A549 (cell line): ENCODE measurements at regions not wholly inside any gene's neighbourhood (a gene's known extent, or its start where the extent isn't known, plus 50 kb on each side); places are given as distances from the start of the nearest gene placed in this dataset.

Experiments
- ATAC-seq, 2 experiments: fragments of 200-7000 bp in 1 of 2; fragments of >200 bp in 1 of 2; cut with Nextera tagmentation in 1 of 2; cut with Tn5 transposase in 1 of 2; 3 replicates each; pipeline versions ENCODE4 v1.8.0 to v1.9.1; 2018 to 2020; ENCODE audit warnings: mild to moderate bottlenecking in 1 of 2, moderate library complexity in 1 of 2
- CTCF ChIA-PET: fragments of 300-600 bp; sonication (Branson Sonifier 250); formaldehyde crosslinking; extraction: SDS; loops from one replicate; lab custom pipeline; 2021; ENCODE audit warnings: antibody characterized with exemption, inconsistent platforms; lab: Yijun Ruan, JAX
- POLR2A ChIA-PET: fragments of 350-600 bp; formaldehyde crosslinking; extraction: SDS; loops from one replicate; lab custom pipeline; 2021; ENCODE audit warnings: antibody characterized with exemption, inconsistent platforms; lab: Yijun Ruan, JAX
- DNase-seq, 2 experiments: peaks; one replicate each; pipeline versions ENCODE4 v3.0.0 to v3.0.0-alpha.2; 2011 to 2016; ENCODE audit warnings: low read depth in 1 of 2, low spot score in 1 of 2
- FAIRE-seq: peaks from 2 replicates; lab custom pipeline; 2011; peaks lifted over from hg19 to GRCh38; lab: Jason Lieb, UNC
- H3K27ac ChIP-seq, 2 experiments: fragments of >200 bp; sonication (Bioruptor Twin); formaldehyde crosslinking; 3 replicates each; pipeline ENCODE4 v1.5.1; 2016 to 2017
- H3K4me1 ChIP-seq: fragments of >200 bp; sonication (Bioruptor Twin); formaldehyde crosslinking; 3 replicates; pipeline ENCODE4 v1.6.1; 2016
- H3K4me2 ChIP-seq: fragments of >200 bp; sonication (Bioruptor Twin); formaldehyde crosslinking; 3 replicates; pipeline ENCODE4 v1.6.1; 2016
- H3K4me3 ChIP-seq: fragments of >200 bp; sonication (Bioruptor Twin); formaldehyde crosslinking; 3 replicates; pipeline ENCODE4 v1.5.1; 2016
- H3K9me3 ChIP-seq: fragments of >200 bp; sonication (Bioruptor Twin); formaldehyde crosslinking; 3 replicates; pipeline ENCODE4 v1.6.1; 2016
- ATOH8 ChIP-seq: fragments of 250-450 bp; sonication (Bioruptor Pico); IDR thresholded peaks from 2 replicates; pipeline ENCODE4 v1.5.0; 2020; ENCODE audit warnings: low read depth, mild to moderate bottlenecking, moderate library complexity
- CBX2 ChIP-seq: fragments of 200-600 bp; sonication (generic); IDR thresholded peaks from 2 replicates; pipeline ENCODE4 v1.6.1; 2016; ENCODE audit warnings: low read depth, mild to moderate bottlenecking, borderline replicate concordance
- CBX8 ChIP-seq: fragments of 200-600 bp; sonication (generic); IDR thresholded peaks from 2 replicates; pipeline ENCODE4 v1.6.1; 2016
- CHD4 ChIP-seq: fragments of 200-600 bp; sonication (generic); IDR thresholded peaks from 2 replicates; pipeline ENCODE4 v1.6.1; 2016; ENCODE audit warnings: antibody characterized with exemption, mild to moderate bottlenecking, borderline replicate concordance
- FOSL2 ChIP-seq, 2 experiments: fragments of 450-650 bp in 1 of 2; fragments of >200 bp in 1 of 2; sonication (Bioruptor Twin) in 1 of 2; formaldehyde crosslinking; IDR thresholded peaks; 2 replicates each; pipeline versions ENCODE4 v1.5.0 to v1.6.1; 2016 to 2020; ENCODE audit warnings: mild to moderate bottlenecking in 1 of 2, moderate library complexity in 1 of 2
- HDAC2 ChIP-seq: fragments of 200-600 bp; sonication (generic); IDR thresholded peaks from 2 replicates; pipeline ENCODE4 v1.6.1; 2016
- HOXB13 ChIP-seq: fragments of 250-450 bp; sonication (Bioruptor Pico); IDR thresholded peaks from 2 replicates; pipeline ENCODE4 v1.5.0; 2020; ENCODE audit warnings: low read depth, mild to moderate bottlenecking, moderate library complexity
- KDM1A ChIP-seq: fragments of 200-600 bp; sonication (generic); IDR thresholded peaks from 2 replicates; pipeline ENCODE4 v1.6.1; 2016; ENCODE audit warnings: low read depth, mild to moderate bottlenecking
- MAFK ChIP-seq: fragments of 450-650 bp; IDR thresholded peaks from 2 replicates; pipeline ENCODE4 v1.6.1; 2014; ENCODE audit not compliant: partially characterized antibody
- NFE2L2 ChIP-seq: fragments of 150-350 bp; conservative IDR thresholded peaks from 2 replicates; pipeline ENCODE4 v1.6.1; 2014; ENCODE audit warnings: low read length
- NPAS2 ChIP-seq: fragments of 250-450 bp; sonication (Bioruptor Pico); IDR thresholded peaks from 2 replicates; pipeline ENCODE4 v1.8.0; 2022; ENCODE audit warnings: mild to moderate bottlenecking, moderate library complexity, borderline replicate concordance
- PBX3 ChIP-seq: IDR thresholded peaks from 2 replicates; pipeline ENCODE4 v1.6.1; 2012
- RARB ChIP-seq: fragments of 250-450 bp; sonication (Bioruptor Pico); IDR thresholded peaks from 2 replicates; pipeline ENCODE4 v1.8.0; 2021; ENCODE audit warnings: mild to moderate bottlenecking, moderate library complexity
- RCOR1 ChIP-seq: fragments of 150-350 bp; IDR thresholded peaks from 2 replicates; pipeline ENCODE4 v1.6.1; 2014; ENCODE audit warnings: antibody characterized with exemption, low read length, low read depth
- RNF2 ChIP-seq: fragments of 200-600 bp; sonication (generic); IDR thresholded peaks from 2 replicates; pipeline ENCODE4 v1.6.1; 2016; ENCODE audit warnings: low read depth, mild to moderate bottlenecking, antibody characterized with exemption, moderate library complexity, borderline replicate concordance
- SREBF2 ChIP-seq: fragments of 450-650 bp; IDR thresholded peaks from 2 replicates; pipeline ENCODE4 v1.6.1; 2014; ENCODE audit warnings: mild to moderate bottlenecking, moderate library complexity
- ZNF302 ChIP-seq: fragments of 250-450 bp; sonication (Bioruptor Pico); IDR thresholded peaks from 2 replicates; pipeline ENCODE4 v1.9.0; 2021; ENCODE audit warnings: inconsistent platforms, mild to moderate bottlenecking, moderate library complexity
- WGBS: methylation state at CpG from one replicate; pipeline ENCODE4 v1.1.6; 2017; ENCODE audit errors: missing lambda C conversion rate; 5-methylcytosine and 5-hydroxymethylcytosine counted together
- TF ChIP-seq, protein P1 (sequence below): fragments of 450-650 bp; IDR thresholded peaks from 2 replicates; pipeline ENCODE4 v1.6.1; 2014; ENCODE audit warnings: antibody characterized with exemption
- TF ChIP-seq, protein P2 (sequence below): fragments of 250-450 bp; sonication (Bioruptor Pico); IDR thresholded peaks from 2 replicates; pipeline ENCODE4 v1.5.0; 2021; ENCODE audit warnings: mild to moderate bottlenecking, moderate library complexity, borderline replicate concordance
- TF ChIP-seq, protein P3 (sequence below): fragments of 150-350 bp; IDR thresholded peaks from 2 replicates; pipeline ENCODE4 v1.6.1; 2014; ENCODE audit warnings: low read depth, mild to moderate bottlenecking, low read length
- TF ChIP-seq, protein P4 (sequence below): fragments of >200 bp; sonication (Bioruptor Twin); formaldehyde crosslinking; IDR thresholded peaks from 2 replicates; pipeline ENCODE4 v1.6.1; 2016

- Histone ChIP-seq H3K4me2 (peak overlapping the region; percentile 26; the same call in 1 of the 3 replicates), H3K4me1 (peaks cover 6% of the 10 kb centered on the region; the same call in 2 of the 3 replicates), H3K9me3 (no peaks in the 10 kb centered on the region), H3K4me3 (no peak overlapping the region), H3K27ac (no peak overlapping the region)
- DNase-seq (no peak), ATAC-seq (no peak; a peak in 1 of 6 replicates), FAIRE-seq (no peak)
- ChIA-PET CTCF (interaction anchor here (0.6 to 1.4 kb wide), 2 partner anchors 12 to 229 kb away, joined by 3 to 5 read pairs; no protein-coding TSS in a partner anchor), POLR2A (no interaction called here)
- TF ChIP-seq, protein P1, sequence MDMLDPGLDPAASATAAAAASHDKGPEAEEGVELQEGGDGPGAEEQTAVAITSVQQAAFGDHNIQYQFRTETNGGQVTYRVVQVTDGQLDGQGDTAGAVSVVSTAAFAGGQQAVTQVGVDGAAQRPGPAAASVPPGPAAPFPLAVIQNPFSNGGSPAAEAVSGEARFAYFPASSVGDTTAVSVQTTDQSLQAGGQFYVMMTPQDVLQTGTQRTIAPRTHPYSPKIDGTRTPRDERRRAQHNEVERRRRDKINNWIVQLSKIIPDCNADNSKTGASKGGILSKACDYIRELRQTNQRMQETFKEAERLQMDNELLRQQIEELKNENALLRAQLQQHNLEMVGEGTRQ = no peak
- TF ChIP-seq ATOH8 (CRISPR knock-in tag) (no peak), HDAC2 (no peak), CBX2 (no peak), RARB (CRISPR knock-in tag) (no peak), PBX3 (no peak), CHD4 (no peak)
- WGBS = 41% methylated on average over 3 of the region's 3 CpGs
Measured at GRCh38 chr1:244226435-244226834, 175.4 kb downstream of the ZBTB18 start.

GRCh38 chr1:244230470-244230869 is 179.4 kb downstream of the ZBTB18 start:
- H3K4me3 ChIP-seq = no peak overlapping the region
- ATAC-seq (no peak), DNase-seq (no peak), FAIRE-seq (no peak)
- no peaks in the 10 kb centered on the region for H3K9me3 ChIP-seq
- H3K4me1 ChIP-seq = peaks cover 6% of the 10 kb centered on the region; the same call in 2 of the 3 replicates
- WGBS = 86% methylated on average over 9 of the region's 9 CpGs
- ChIA-PET POLR2A (interaction anchor here (0.5 kb wide), 1 partner anchor 70 kb away, joined by 4 read pairs; no protein-coding TSS in a partner anchor), CTCF (interaction anchor here (0.6 to 1.3 kb wide), 3 partner anchors 52 to 111 kb away, joined by 3 to 5 read pairs (median 3); no protein-coding TSS in a partner anchor)
- no peak for TF ChIP-seq CBX8
- no peak for TF ChIP-seq CHD4
- no peak for TF ChIP-seq HDAC2
- no peak for TF ChIP-seq ATOH8 (CRISPR knock-in tag)
- no peak for TF ChIP-seq RNF2
- no peak for TF ChIP-seq SREBF2
- no peak overlapping the region for H3K4me2 ChIP-seq
- no peak overlapping the region for H3K27ac ChIP-seq

DNA sequence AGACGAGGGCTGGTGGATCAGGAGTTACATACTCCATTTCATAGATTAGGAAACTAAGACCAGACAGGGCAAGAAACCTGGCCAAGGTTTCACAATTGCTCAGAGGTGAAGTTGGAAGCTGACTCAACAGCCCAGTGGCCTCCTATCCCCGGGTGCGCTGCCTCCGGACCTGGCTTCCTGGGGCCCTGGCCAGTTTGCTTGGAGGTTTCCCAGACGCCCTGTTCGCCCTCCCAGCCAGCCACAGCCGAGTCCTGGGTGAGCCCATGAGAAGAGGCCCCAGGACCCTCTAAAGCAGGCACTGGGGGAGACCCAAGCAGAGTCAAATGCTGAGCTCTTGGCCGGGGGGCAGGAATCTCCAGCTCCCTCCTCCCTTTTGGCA is 180.1 kb downstream of the ZBTB18 start:
- ChIA-PET CTCF (interaction anchor here (1.3 kb wide), 1 partner anchor 68 kb away, joined by 3 read pairs; no protein-coding TSS in a partner anchor), POLR2A (no interaction called here)
- ATAC-seq = no peak; a peak in 1 of 6 replicates
- WGBS = 86% methylated on average over 7 of the region's 8 CpGs
- Histone ChIP-seq H3K4me2 (peak overlapping the region; percentile 65), H3K9me3 (no peaks in the 10 kb centered on the region), H3K27ac (peak overlapping the region in 1 of 2 experiments; percentile 32; a peak in 2 of 6 replicates), H3K4me3 (peak overlapping the region; percentile 21; the same call in 1 of the 3 replicates), H3K4me1 (peaks cover 4% of the 10 kb centered on the region; the same call in 2 of the 3 replicates)
- no peak for DNase-seq
- TF ChIP-seq MAFK (no peak), HOXB13 (CRISPR knock-in tag) (no peak), FOSL2 (IDR thresholded peaks at IDR 0.05) (no peak), FOSL2 (CRISPR knock-in tag; IDR thresholded peaks at IDR 0.05) (no peak), RNF2 (no peak), RCOR1 (no peak), NPAS2 (CRISPR knock-in tag) (no peak), CBX8 (no peak), ATOH8 (CRISPR knock-in tag) (no peak), ZNF302 (CRISPR knock-in tag) (no peak), KDM1A (no peak), NFE2L2 (no peak)
- TF ChIP-seq, protein P2, sequence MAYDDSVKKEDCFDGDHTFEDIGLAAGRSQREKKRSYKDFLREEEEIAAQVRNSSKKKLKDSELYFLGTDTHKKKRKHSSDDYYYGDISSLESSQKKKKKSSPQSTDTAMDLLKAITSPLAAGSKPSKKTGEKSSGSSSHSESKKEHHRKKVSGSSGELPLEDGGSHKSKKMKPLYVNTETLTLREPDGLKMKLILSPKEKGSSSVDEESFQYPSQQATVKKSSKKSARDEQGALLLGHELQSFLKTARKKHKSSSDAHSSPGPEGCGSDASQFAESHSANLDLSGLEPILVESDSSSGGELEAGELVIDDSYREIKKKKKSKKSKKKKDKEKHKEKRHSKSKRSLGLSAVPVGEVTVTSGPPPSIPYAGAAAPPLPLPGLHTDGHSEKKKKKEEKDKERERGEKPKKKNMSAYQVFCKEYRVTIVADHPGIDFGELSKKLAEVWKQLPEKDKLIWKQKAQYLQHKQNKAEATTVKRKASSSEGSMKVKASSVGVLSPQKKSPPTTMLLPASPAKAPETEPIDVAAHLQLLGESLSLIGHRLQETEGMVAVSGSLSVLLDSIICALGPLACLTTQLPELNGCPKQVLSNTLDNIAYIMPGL (CRISPR knock-in tag) = no peak
- TF ChIP-seq, protein P1 = no peak
- TF ChIP-seq, protein P3, sequence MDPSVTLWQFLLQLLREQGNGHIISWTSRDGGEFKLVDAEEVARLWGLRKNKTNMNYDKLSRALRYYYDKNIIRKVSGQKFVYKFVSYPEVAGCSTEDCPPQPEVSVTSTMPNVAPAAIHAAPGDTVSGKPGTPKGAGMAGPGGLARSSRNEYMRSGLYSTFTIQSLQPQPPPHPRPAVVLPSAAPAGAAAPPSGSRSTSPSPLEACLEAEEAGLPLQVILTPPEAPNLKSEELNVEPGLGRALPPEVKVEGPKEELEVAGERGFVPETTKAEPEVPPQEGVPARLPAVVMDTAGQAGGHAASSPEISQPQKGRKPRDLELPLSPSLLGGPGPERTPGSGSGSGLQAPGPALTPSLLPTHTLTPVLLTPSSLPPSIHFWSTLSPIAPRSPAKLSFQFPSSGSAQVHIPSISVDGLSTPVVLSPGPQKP = no peak
- TF ChIP-seq, protein P4, sequence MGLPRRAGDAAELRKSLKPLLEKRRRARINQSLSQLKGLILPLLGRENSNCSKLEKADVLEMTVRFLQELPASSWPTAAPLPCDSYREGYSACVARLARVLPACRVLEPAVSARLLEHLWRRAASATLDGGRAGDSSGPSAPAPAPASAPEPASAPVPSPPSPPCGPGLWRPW = no peak
- FAIRE-seq = no peak
